Globus pallidus (tissue), 1 donor: ENCODE measurements at regions not wholly inside any gene's neighbourhood (a gene's known extent, or its start where the extent isn't known, plus 50 kb on each side); places are given as distances from the start of the nearest gene placed in this dataset.
A peak's percentile ranks its signal among the peaks of the same experiment; 100 is the strongest.
"Not testable (repeated sequence)": the region's sequence is repeated elsewhere in the genome, so short reads cannot be mapped to it uniquely, and the experiment has no call there.

Source experiments
- DNase-seq: peaks from one replicate; pipeline ENCODE4 v3.0.0-alpha.2; 2015; ENCODE audit warnings: low spot score

GRCh38 chr1:5634893-5635292 lies 357.3 kb downstream of the NPHP4 start:
- DNase-seq = no peak

DNA sequence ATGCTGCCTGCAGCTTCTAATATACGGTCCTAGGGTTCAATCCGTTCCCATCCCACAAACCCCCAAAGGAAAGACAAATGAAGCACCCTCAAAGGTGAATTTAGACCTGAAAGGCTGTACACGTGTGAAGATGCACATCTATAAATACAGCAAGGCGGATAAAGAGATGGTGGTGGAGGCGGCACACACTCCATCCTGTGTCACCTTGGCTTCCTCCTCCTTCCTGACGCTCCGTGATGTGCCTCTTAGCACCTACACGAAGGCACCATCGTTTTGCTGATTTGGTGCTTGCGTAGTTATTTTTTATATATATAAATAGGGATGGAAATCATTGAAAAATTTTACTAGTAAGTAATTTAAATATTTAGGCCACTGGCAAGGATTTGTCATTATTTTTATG lies 359.4 kb downstream of the NPHP4 start:
- no peak for DNase-seq

DNA sequence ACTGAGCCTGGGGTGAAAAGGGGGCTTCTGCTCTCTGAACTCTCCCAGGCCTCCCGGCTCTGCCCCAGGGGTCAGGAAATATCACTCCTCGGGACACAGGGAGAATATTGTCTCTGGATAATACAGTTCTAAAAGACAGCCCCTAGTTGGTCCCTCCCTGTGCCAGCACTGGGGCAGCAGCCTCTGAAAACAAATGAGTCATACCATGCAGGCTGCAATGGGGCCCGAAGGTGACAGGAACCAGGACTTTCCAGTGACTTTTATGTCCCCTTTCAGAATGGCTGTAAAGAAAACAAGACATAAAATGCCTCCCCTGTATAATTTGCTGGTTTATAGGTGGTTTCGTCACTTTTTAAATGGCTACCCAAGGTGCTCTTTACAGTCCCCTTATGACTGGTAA lies 360.0 kb downstream of the NPHP4 start:
- no peak for DNase-seq

DNA sequence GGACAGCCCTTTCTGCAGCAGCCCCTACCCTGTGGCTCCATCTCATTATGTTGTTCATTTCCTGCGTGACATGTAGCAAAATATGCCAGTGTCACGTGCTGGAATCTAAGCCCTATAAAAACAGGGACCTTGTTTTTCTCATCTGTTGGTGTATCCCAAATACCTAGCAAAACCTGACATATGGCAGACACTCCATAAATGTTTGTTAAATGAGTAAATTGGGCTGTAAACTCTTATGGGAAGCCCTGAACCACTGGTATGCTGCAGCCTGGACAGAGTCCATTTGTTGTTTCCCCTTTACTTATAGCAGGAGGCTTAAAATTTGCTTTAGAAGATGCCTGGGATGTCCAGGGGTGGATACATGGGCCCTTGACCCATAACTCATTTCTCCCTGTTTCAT lies 363.8 kb downstream of the NPHP4 start:
- DNase-seq = no peak

DNA sequence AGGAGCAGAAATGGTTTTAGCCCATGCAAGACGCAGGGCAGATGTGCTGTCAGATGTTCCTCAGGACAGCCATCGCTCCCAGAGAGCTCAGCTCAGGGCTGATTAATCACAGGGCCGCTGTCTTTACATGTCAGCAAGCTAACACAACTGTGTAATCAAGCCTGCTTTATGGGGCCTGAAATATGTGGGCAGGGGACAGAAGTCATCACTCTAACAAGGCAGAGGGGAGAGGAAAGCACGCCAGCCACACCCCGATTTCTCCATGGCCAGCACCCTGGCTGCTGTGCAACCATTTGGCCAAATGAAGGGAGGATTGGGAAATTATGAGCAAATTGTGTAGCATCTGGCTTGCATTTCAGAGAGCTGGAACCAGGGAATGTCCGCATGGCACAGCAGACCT lies 368.8 kb downstream of the NPHP4 start:
- no peak for DNase-seq

DNA sequence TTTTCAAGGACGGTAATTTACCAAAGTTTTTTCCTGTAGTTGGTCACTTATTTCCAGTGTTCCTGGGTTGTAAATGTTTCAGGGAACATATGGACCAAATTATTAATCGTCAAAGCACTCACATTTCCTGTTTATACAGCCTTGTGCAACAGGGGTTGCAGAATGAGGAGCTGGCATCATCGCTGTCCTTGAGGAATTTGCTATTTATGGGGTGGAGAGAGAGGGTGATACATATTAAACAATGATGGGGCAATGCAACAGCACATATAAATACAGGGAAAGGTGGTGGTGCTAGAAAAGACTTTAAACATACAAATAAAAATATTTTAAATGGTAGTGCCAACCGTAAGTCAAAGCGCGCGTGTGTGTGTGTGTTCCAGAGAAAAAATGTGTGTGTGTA lies 369.8 kb downstream of the NPHP4 start:
- DNase-seq = no peak

- DNase-seq = no peak
Observed at GRCh38 chr1:5621692-5622091, 370.5 kb downstream of the NPHP4 start.

DNA sequence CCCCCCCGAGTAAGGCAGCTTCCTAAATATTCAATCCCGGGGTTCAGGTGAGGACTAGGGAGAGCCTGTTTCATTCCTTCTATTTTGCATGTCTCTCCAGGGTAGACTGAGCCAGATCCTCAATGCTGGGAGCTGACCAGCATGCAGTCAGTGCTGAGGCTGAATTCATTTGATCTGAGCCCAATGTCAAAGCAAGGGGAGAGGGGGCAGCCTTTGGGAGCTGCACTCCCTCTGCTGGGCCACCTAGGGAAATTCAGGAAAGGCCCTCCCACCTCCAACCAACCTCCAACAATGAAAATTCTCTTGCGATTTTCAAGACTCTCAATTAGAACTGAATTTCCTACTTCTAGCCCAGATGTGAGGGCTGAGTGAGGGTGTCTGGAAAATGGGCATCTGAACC lies 371.2 kb downstream of the NPHP4 start:
- DNase-seq = peak; percentile 7

DNA sequence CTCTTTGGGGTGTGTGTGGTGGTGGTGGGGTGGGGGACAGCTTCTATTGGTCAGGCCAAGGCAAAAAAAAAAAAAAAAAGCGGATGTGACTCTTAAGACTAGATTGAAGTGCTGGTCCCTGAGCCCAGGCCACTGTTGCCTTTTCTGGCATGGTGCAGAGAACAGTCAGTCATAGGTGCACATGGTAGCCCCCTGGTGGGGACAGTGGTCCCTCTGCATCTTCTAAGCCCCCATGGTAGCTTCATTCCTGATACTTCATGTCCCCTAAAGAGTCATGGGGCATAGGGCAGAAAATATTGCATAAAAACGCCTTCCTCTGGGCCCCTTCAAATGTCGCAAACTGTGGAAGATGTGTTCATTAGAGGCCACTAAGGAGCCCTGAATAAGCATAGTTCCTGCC lies 371.8 kb downstream of the NPHP4 start:
- no peak for DNase-seq

DNA sequence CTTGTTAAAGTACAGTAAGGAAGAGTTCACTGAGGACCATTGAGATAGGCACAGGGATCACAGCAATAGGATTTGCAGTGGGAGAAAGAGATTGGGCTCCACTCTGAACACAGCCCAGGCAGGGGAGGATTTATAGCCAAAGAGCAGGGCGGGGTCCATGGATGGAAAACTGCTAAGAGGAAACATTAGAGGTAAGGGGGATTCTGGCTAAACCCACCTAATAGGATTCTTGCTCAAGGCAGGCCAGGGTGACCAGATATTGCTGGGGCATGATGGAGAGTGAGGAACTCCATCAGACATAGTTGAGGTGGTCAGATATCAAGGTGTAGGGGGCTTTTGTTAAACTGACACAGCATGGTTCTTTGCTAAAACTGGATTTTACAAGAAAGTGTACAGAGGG lies 372.8 kb downstream of the NPHP4 start:
- no peak for DNase-seq

GRCh38 chr1:5617546-5617945 lies 374.7 kb downstream of the NPHP4 start:
- DNase-seq = no peak

DNA sequence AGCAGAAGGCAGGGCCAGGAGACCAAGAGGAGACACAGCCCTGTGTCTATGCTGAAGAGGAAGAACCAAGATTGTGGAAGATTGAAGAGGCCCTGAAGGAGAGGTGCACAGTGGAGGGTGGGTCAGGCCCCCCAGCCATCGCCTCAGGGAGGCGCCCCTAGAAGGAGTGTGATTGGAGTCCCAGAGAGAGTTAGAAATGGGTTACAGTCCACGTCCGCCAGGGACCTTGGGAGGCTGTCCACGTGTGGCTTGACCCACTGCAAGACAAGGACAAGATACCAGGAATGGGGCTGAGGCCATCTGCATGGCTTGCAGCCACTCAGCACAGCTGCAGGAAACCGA lies 375.1 kb downstream of the NPHP4 start:
- no peak for DNase-seq

DNA sequence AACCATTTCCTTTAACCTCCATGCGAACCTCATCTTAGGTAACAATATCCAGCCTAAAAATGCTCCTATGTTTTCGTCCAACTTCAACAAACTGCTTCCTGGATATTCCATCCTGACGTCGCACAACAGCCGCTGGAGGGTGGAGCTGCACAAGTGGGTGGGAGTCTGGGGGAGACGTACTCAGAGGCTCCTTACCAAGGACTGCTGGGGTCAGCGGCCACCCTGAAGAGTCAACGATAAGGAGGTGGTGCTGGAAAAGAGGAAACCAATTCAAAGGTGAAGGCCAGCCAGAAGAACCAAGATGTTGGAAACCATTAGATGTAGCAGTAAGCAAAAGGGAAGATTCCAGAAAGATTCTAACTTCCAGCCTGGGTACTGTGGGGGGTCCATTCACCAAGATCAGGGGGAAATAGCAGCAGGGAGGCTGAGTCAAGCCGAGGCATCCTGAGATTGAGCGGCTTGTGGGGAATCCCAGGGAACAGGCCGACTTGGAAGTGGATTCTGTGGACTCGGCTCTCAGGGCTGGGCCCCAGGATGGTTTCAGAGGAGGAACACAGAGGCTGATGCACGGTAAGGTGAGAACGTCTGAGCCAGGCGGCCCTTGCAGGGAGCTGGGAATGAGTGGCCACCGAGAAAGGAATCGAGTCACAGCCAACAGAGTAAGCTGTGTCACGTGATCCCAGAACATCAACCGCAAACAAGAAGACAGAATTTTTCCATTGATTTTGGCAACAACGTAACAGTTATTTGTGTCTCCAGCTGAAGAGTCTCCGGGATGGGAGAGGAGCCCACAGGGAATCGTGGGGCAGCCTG lies 375.7 kb downstream of the NPHP4 start:
- no peak for DNase-seq

DNA sequence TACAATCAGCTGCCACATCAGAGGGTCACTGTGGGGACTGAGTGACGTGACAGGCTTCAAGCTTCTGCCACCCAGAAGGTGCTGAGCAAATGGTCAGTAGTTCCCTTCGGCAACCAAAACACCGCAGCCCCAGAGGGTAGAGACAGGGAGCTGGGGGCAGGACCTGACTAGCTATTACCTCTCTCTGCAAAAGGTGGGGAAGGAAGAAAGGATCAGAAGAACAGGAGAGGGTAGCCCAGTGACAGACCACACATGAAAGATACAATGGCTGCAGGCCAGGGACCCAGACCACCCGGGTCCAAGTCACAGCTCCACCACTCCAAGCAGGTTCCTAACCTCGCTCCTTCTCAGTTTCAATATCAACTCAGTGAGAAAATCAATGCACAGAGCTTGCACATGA lies 377.1 kb downstream of the NPHP4 start:
- no peak for DNase-seq

DNA sequence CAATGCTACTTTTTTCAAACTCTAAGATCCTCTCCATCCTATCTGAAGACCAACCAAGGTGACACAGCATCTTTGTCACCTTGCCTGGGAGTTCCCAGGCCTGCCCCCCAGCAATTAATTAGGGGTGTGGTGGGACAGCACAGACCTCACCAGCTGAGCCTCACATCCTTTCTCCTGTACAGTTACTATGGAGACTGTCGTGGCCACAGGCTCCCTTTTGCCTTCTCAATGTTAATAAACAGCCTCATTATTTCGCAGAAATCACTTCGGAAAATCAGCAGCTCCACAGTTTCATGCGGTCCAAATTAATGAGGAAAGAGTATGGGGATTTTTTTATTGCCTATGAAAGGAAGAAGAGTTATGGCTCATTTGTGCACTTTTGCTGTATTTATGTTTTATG lies 378.3 kb downstream of the NPHP4 start:
- no peak for DNase-seq

DNA sequence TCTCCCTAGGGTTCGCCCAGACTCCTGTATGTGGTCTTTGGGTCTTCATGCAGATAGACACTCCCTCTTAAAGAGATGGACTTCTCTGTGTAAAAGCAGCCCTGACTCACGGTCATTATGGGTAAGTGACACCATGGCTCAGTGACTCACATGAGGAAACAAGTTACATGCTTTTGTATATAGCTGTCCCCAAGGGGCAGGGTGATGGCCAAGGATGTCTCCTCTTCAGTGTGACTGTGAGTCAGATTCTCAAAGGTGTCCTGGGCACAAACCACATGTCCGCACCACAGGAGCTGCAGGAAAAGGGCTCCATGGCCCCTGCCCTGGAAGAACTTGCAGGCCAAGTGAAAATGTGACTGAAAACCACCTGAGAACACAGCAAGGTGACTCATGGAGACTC lies 380.4 kb downstream of the NPHP4 start:
- DNase-seq = no peak

- no peak for DNase-seq
Observed at GRCh38 chr1:5611431-5611830, 380.8 kb downstream of the NPHP4 start.

DNA sequence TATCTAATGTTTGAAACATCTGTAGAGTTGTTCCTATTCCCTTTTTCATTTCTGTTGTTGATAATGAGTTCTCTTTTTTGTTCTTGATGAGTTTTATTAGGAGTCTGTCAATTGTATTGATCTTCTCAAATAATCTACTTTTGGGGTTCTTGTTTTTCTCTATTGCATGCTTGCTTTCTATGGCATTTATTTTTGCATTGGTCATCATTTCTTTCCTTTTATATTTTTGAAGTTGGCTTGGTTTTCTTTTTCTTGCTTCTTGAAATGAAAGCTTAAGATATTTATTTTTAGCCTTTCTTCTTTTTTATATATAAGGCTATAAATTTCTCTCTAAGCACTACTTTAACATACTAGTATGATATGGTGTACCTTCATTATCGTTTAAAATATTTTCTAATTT lies 381.8 kb downstream of the NPHP4 start:
- DNase-seq = no peak

GRCh38 chr1:5603353-5604104 lies 388.7 kb downstream of the NPHP4 start:
- no peak for DNase-seq

DNA sequence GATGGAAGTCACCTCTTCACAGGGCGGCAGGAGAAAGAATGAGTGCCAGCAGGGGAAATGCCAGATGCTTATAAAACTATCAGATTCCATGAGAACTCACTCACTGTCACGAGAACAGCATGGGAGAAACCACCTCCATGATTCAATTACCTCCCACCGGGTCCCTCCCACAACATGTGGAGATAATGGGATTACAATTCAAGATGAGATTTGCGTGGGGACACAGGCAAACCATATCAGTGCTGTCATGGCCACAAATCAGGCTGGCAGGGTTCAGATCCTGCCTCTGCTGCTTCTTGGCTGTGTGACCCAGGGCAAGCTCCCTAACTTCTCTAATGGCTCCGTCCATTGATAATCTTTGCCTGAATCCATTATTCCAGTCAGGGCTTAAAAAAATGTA lies 389.5 kb downstream of the NPHP4 start:
- DNase-seq = not testable (repeated sequence)

DNA sequence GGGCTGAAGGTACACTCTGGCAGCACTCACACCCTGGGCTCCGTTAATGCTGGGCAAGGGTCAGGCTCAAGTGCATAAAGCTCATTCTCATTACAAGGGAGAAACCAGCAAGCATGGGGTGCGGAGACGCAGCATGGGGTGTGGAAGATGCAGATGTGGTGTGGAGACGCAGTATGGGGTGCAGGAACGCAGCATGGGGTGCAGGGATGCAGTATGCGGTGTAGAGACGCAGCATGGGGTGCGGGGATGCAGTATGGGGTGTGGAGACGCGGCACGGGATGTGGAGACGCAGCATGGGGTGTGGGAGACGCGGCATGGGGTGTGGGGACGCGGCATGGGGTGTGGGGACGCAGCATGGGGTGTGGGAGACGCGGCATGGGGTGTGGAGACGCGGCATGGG lies 390.7 kb downstream of the NPHP4 start:
- DNase-seq = no peak

GRCh38 chr1:5599541-5599940 lies 392.7 kb downstream of the NPHP4 start:
- DNase-seq = no peak

- no peak for DNase-seq
Observed at GRCh38 chr1:5598824-5599395, 393.3 kb downstream of the NPHP4 start.
